Inflammatory macrophage treated with lipopolysaccharide for 1 hour (primary cell): ENCODE measurements at regions not wholly inside any gene's neighbourhood (a gene's known extent, or its start where the extent isn't known, plus 50 kb on each side); places are given as distances from the start of the nearest gene placed in this dataset.

ENCODE experiments used
- DNase-seq, 2 donors: peaks; one replicate each; pipeline ENCODE4 v3.0.0-alpha.2; 2020 to 2022

DNA sequence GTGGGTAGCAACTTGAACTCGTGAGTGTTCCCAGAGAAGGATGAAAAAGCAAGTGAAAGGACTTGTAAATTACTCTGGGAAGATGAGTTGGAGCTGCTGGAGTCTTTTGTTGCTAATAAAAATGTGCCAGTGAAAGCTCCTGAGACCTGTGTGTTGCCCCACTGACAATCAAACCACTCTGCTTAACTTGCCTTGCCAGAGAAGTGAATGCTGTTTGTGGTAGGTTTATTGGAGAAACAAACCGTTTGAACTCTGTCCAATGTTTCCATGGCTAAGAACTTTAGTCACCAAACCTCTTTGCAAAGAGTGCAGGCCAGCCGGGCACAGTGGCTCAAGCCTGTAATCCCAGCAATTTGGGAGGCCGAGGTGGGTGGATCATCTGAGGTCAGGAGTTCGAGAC is 586.9 kb downstream of the PCDH7 start:
- no peak for DNase-seq

GRCh38 chr4:31324814-31325213 is 604.6 kb downstream of the PCDH7 start:
- DNase-seq: no peak

- DNase-seq: no peak
These were observed 605.1 kb downstream of the PCDH7 start for GRCh38 chr4:31325300-31325699.

DNA sequence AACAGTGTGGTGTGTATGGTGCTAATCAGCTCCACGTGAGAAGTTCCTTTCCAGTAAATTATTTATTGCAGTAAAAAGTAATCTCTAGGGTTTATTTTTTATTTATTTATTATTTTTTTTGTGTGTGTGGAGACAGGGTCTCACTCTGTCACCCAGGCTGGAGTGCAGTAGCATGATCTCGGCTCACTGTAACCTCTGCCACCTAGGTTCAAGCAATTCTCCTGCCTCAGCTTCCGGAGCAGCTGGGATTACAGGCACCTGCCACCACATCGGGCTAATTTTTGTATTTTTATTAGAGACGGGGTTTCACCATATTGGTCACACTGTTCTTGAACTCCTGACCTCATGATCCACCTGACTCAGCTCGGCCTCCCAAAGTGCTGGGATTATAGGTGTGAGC is 606.9 kb downstream of the PCDH7 start:
- no peak for DNase-seq

DNA sequence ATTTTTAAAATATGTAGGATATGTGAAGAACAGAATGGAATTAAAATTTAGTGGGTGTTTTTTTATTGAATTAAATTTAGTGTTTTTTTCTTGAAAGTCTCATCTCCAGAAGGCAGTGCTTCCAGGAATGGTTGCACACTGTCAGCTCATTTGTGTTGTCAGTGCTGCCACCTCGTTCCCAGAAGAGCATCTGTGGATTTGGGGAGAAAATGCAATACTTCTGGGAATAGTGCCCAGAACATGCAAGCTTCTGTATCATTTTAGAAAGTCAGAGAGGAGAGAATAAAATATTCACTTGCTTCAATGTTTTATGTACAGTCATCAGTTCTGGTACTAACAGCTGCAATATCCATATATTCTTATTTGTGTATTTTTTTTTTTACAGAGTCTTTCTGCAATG is 608.8 kb downstream of the PCDH7 start:
- no peak for DNase-seq

DNA sequence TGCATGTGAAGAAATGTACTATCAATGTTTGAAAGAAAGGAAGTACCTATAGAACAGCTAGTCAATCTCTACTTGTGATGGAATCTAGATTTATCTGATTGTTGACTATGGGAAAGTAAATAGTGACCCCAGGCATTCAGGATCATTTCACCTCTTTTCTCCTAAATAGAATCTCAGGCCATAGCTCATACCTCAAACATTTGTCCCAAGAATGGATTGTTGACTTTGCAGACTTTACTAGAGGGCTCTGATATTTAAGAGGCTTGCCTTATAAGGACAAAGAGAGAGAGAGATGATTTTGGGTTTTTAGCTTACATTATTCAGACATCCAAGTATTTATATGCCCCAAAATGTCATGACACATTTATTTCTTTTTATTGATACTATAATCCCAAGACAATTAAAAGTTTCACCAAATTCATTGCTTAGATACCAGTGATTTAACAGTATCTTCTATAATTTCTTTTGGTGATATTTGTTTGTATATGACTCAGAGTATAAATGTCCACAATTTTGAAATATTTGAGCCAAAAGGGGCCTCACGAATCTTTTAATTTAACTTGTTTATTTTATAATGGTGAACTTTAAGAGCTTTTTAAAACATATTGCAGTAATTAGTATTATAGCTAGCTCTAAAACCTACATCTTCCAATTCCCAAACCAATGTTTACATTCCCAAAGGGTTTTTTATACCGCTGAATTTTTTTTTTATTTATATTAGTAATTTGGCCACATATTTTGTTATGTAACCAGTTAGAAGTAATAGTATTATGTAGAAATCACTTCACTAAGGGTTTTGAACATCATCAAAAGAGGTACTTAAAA is 614.1 kb downstream of the PCDH7 start:
- DNase-seq: no peak

DNA sequence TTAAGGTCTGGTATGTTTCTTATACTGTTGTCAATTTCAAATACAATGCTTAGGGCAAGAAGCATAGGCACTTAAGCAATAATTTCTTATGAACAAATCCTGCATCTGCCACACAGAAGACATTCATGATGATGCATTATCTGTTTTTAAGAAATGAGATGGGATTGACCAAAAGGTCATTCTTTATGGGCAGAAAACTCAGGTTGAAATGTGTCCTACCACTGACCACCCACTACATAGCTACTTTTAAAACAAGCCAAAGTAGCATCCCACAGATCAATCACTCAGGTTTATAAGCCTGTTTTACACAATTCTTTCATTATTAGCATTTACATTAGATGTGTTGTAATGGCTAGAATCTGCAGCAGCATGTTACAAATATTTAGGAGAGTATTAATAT is 617.8 kb downstream of the PCDH7 start:
- no peak for DNase-seq

GRCh38 chr4:31341601-31342359 is 621.6 kb downstream of the PCDH7 start:
- no peak for DNase-seq

DNA sequence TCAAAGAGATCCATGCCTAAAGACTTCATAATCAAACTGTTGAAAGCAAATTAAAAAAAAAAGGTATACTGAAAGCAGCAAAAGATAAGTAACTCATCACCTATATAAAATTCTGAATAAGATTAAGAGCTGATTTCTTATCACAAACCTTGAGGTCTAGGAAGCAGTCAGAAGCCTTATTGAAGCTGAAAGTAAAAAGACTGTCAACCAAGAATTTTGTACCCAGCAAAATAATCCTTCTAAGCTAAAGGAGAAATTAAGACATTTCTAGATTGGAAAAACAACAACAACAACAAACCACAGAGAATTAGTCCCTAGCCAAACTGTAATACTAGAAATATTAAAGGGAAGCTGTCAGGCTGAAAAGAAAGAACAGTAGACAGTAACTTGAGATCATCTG is 622.9 kb downstream of the PCDH7 start:
- no peak for DNase-seq

DNA sequence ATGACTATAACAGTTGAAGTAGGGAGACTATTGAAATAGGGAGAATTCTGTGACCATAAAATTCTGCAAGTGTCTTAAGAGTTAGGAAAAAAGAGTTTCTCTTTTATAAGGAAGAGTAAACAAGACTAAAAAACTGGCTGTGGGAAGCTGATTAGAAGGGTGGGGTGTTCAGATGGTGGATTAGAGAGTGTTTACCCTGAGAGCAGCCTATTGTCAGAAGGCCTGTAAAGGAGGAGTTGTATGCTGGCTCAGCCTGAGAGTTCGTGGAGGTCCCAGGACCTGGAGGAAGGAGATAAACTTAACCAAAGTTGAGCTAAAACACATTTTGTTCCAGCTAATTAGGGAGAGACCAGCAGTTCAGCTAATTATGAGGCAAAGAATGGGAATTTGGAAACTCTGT is 629.7 kb downstream of the PCDH7 start:
- DNase-seq: no peak

DNA sequence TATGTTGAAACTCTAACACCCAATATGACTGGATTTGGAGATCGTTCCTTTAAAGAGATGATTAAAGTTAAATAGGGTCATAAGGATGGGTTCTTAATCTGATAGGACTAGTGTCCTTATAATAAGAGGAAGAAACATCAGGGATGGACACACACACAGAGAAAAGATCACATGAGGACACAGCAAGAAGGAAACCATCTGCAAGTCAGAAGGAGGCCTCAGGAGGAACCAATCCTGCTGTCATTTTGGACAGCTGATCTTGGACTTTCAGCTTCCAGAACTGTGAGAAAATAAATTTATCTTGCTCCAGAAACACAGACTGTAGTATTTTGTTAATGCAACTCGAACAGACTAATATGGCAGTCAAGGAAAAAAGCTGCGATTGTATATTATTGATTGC is 631.5 kb downstream of the PCDH7 start:
- DNase-seq: no peak

GRCh38 chr4:31356839-31357238 is 636.7 kb downstream of the PCDH7 start:
- DNase-seq: no peak

- DNase-seq: no peak
These were observed 640.6 kb downstream of the PCDH7 start for GRCh38 chr4:31360786-31361185.

DNA sequence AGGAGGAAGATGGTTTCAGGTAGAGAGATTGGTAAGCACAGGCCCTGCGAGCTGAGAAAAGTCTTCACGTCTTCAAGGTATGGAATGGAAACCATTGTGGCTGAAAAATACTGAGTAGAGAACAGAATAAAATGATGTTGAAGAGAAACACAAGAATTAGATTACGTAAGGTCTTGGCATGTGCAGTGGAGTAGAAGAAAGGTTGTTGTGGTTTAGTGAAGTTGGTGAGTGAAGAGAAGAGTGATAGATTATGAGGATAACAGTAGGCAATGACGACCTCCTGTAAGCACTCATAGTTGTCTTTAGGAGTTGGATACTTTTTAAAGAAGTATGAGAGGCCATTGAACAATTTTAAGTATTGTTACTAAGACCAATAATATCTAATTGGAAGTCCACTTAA is 642.6 kb downstream of the PCDH7 start:
- no peak for DNase-seq

- DNase-seq: no peak
These were observed 645.0 kb downstream of the PCDH7 start for GRCh38 chr4:31365006-31365690.

GRCh38 chr4:31366041-31366440 is 645.9 kb downstream of the PCDH7 start:
- no peak for DNase-seq

- peak; percentile 8 to 31 for DNase-seq
These were observed 650.8 kb downstream of the PCDH7 start for GRCh38 chr4:31370866-31371465.

DNA sequence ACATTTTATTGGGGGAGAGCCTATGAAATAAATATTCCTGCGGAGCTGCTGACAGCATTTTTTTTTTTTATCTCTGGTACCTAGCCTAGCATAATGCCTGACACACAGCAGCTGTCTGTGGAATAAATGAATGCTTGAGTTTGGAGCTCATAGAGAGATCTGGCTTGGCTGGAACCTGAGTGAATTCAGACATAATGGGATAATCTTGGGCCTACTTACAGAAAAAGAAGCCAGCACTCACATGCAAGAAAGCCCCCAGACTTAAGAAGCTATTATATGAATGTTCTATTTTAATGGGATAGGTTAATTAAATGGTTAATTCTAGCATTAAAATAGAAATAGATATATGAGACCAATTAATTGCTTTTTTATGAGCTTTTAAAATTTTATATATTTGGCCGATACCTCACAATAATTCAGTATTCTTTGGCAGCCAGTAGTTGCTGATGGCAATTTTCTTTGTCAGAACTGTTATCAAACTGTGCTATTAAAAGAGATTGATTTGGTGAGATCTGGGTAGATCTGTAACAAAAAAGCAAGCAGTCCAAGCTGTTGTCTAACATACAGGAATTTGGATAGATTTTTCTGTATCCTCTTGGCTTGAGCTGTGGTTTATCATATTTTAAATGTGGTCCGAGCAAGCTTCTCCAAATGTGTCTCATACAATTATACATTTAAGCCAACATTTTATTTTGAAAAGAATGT is 654.2 kb downstream of the PCDH7 start:
- no peak for DNase-seq

DNA sequence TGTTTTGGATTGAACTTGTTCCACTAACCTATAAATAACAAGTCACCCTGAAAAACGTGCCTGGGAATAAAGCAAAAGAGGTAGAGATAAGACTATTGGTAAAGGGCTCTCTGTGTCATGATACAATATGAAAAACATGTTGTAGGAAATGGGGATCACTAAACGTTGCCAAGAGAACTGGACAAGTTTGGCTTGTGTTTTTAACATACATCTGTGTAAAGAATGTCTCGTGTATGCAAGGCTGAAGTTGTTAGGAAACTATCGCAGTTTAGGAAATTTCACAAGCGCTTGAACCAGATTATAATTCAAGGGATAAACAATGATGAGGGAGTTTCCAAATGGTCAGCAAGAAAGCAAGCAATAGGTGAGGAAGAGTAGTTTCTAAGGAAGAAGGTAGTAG is 655.8 kb downstream of the PCDH7 start:
- DNase-seq: no peak

- no peak for DNase-seq
These were observed 659.2 kb downstream of the PCDH7 start for GRCh38 chr4:31379364-31379763.

GRCh38 chr4:31383767-31384166 is 663.6 kb downstream of the PCDH7 start:
- DNase-seq: no peak

- no peak for DNase-seq
These were observed 670.7 kb downstream of the PCDH7 start for GRCh38 chr4:31390849-31391248.

DNA sequence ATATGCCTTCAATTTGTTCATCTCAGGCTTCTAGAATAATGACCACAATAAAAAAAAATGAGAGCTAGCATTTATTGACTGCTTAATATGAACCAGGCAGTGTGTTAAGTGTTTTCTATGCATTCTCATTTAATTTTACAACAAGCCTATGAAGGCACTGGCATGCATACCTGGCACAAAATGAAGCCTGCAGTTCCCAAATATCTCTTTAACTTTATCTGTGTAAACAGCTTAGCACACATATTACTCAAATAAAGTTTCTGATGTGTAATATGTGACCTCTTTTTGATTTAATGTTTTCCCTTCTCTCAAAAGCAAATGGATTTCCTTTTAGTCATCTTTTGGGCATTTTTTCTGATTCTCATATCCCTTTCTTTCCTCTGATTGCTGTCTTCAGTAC is 671.8 kb downstream of the PCDH7 start:
- DNase-seq: no peak
